T-helper 2 cell treated with Interferon-gamma antibody and Interleukin-4, amounts not matched to agents 5 μg/mL and 100 μg/mL, for 36 hours (primary cell): ENCODE measurements at regions not wholly inside any gene's neighbourhood (a gene's known extent, or its start where the extent isn't known, plus 50 kb on each side); places are given as distances from the start of the nearest gene placed in this dataset.
"Not testable (repeated sequence)": the region's sequence is repeated elsewhere in the genome, so short reads cannot be mapped to it uniquely, and the experiment has no call there.

Experiments
- DNase-seq: peaks from one replicate; pipeline ENCODE4 v3.0.0; 2021; ENCODE audit warnings: low spot score
- H3K27ac Mint-ChIP-seq: one replicate; pipeline ENCODE4 v1.8.0; 2021; ENCODE audit warnings: mild to moderate bottlenecking, mixed read lengths
- H3K27me3 Mint-ChIP-seq: one replicate; pipeline ENCODE4 v1.8.0; 2021; ENCODE audit warnings: low read depth, mixed read lengths
- H3K36me3 Mint-ChIP-seq: one replicate; pipeline ENCODE4 v1.8.0; 2021; ENCODE audit warnings: low read depth, mixed read lengths
- H3K4me1 Mint-ChIP-seq: one replicate; pipeline ENCODE4 v1.8.0; 2021; ENCODE audit warnings: low read depth, mixed read lengths
- H3K4me3 Mint-ChIP-seq: one replicate; pipeline ENCODE4 v1.8.0; 2022; ENCODE audit warnings: mild to moderate bottlenecking, moderate library complexity, mixed read lengths
- H3K9me3 Mint-ChIP-seq: one replicate; pipeline ENCODE4 v1.8.0; 2021; ENCODE audit warnings: mixed read lengths

DNA sequence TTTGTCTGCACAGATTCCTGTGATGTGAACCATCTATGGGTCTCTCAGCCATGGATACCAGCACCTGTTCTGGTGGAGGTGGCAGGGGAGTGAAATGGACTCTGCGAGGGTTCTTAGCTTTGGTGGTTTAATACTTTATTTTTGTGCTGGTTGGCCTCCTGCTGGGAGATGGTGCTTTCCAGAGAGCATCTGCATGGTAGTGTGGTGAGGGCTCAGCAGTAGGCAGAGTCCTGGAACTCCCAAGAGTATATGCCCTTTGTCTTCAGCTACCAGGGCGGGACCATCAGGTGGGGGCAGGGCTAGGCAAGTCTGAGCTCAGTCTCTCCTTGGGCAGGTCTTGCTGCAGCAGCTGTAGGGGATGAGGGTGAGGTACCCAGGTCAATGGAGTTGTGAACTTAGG, 97.5 kb upstream of the TRIM2 start:
- DNase-seq, H3K9me3 Mint-ChIP-seq, H3K36me3 Mint-ChIP-seq, H3K27ac Mint-ChIP-seq, H3K4me3 Mint-ChIP-seq, H3K4me1 Mint-ChIP-seq: not testable (repeated sequence)
- H3K27me3 Mint-ChIP-seq: peaks cover 73% of the 10 kb centered on the region

DNA sequence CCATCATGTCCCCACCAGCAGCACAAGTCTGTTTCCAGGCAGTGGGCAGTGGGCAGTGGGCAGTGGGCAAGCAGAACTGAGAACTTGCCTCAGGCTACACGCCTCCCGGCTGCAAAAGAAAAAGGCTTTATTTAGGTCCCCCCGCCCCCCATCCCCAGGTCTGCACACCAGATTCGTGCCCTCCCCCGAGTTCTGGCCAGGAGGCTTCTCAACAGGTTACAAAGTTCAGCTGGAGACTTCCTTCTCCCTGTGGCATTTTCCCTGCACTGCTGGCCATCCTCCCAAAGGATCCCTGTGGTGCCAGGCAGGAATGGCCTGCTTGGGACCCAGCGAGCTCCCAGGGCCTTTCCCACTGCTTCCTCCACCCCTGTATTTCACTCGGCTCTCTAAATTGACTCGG, 97.0 kb upstream of the TRIM2 start:
- H3K4me3 Mint-ChIP-seq: no peak overlapping the region
- H3K4me1 Mint-ChIP-seq: no peaks in the 10 kb centered on the region
- H3K36me3 Mint-ChIP-seq: no peaks in the 10 kb centered on the region
- H3K9me3 Mint-ChIP-seq: peaks cover 4% of the 10 kb centered on the region
- H3K27me3 Mint-ChIP-seq: peaks cover 69% of the 10 kb centered on the region
- no peak for DNase-seq
- H3K27ac Mint-ChIP-seq: no peak overlapping the region

DNA sequence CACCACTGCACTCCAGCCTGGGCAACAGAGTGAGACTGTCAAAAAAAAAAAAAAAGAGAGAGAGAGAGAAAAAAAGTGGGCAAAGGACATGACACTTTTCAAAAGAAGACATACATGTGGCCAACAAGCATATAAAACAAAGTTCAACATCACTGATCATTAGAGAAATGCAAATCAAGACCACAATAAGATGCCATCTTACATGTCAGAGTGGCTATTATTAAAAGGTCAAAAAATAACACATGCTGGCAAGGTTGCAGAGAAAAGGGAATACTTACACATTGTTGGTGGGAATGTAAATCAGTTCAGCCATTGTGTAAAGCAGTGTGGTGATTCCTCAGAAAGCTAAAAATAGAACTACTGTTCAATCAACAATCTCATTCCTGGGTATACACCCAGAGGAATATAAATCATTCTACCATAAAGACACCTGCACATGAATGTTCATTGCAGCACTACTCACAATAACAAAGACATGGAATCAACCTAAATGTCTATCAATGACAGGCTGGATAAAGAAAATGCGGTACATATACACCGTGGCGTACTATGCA, 94.9 kb upstream of the TRIM2 start:
- Mint-ChIP-seq H3K9me3 (peaks cover 4% of the 10 kb centered on the region), H3K27me3 (peaks cover 48% of the 10 kb centered on the region), H3K4me3 (no peak overlapping the region), H3K4me1 (no peaks in the 10 kb centered on the region), H3K27ac (no peak overlapping the region), H3K36me3 (no peaks in the 10 kb centered on the region)
- no peak for DNase-seq

DNA sequence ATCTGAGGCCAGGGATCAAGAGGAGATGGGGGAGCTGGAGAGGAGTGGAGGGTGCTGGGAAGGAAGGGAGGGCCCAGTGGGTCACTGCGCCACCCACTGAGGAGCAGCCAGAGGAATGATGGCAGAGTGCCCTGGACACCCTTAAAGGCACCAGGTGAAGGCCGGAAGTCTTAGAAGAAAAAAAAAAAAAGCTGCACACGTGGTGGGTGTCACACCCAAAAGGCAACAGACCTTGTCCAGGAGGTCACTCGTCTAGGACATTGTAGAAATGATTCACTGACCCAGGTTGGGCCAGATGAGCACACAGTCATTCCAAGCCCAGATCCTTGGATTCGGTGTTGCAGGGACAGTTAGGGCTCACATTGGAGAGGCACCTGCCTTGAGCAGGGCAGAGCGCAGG, 93.5 kb upstream of the TRIM2 start:
- no peak overlapping the region for H3K27ac Mint-ChIP-seq

DNA sequence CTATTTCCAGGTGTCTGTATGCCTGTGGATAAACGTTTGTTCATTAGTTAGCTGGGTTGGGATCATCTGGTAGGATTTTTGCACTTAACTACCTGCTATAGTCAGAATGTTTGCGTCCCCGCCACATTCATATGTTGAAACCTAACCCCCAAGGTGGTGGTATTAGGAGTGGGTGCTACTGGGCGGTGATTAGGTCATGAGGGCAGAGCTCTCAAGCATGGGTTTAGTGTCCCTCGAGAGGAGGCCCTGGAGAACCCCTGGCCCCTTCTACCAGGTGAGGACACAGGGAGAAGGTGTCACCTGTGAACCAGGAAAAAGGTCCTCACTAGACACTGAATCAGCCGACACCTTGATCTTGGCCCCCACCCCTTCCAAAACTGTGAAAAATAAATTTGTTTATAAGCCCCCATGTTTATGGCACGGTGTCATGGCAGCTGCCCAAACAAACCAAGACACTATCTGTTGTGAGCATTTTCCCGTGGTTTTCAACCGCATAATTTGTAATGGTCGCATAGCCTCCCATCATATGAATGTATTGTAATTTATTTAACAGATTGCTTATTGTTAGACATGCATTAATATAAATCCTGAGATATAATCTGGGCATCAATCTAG, 92.7 kb upstream of the TRIM2 start:
- Mint-ChIP-seq H3K36me3 (no peaks in the 10 kb centered on the region), H3K4me1 (peaks cover 6% of the 10 kb centered on the region), H3K27ac (no peak overlapping the region), H3K4me3 (no peak overlapping the region), H3K27me3 (peaks cover 26% of the 10 kb centered on the region), H3K9me3 (no peaks in the 10 kb centered on the region)
- no peak for DNase-seq

More for the DNA sequence above, 93.5 kb upstream of the TRIM2 start:
- no peak overlapping the region for H3K4me3 Mint-ChIP-seq
- H3K27me3 Mint-ChIP-seq: peaks cover 34% of the 10 kb centered on the region
- no peaks in the 10 kb centered on the region for H3K4me1 Mint-ChIP-seq
- no peaks in the 10 kb centered on the region for H3K36me3 Mint-ChIP-seq
- DNase-seq: no peak
- peaks cover 4% of the 10 kb centered on the region for H3K9me3 Mint-ChIP-seq

DNA sequence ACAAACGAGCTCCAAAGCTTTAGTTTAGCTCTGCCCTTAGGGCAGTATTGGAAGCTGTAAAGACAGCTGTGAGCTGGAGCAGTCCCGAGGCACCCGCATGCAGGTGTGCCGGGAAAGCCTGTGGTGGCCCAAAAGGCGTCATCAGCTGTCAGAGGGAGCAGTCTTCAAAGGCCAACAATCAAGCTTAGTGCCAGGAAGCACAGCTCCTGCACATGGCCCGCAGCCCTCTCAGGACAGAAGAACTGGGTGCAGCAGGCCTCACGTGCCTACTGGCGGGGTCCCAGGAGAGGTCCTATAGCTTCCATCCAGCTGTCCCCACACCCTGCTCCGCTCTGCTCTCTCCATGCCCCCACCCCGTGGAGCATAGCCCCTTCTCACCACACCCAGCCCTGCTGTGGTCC, 92.2 kb upstream of the TRIM2 start:
- Mint-ChIP-seq H3K4me1 (peaks cover 9% of the 10 kb centered on the region), H3K27ac (no peak overlapping the region), H3K4me3 (no peak overlapping the region), H3K9me3 (no peaks in the 10 kb centered on the region), H3K36me3 (no peaks in the 10 kb centered on the region), H3K27me3 (peaks cover 22% of the 10 kb centered on the region)
- no peak for DNase-seq

DNA sequence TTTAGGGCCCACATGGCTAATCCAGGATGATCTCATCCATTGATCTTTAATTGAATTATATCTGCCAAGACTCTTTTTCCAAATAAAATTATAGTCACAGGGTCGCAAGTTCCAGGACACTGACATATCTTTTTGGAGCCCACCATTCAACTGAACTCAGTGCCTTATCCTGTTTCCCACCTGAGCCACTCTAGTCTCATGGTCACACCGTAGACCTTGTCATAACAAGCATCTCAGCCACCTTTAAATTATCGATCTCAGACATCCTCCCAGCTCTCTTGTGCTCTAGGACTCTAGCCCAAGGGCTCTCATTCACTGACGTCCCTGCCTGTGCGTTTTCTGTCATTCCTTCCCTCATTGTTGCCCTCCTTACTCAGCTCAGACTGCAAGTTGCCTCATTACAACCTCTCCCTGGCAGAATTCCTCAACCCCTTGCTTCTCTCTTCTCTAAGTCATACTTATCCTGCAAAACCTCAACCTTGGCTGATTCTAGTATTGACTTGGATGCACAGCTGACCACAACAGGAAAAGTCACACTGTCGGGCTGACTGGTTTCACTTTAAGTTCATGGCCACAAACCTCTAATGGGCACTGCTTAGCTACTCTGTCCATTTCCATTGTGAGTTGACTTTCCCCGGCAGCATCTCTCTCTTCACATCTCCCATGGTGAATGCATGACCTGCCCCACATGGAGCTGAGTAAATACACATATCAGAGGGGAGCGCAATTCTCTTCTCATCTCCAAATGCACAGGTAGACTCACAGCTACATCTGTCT, 91.0 kb upstream of the TRIM2 start:
- Mint-ChIP-seq H3K4me3 (no peak overlapping the region), H3K27me3 (peaks cover 20% of the 10 kb centered on the region), H3K4me1 (peaks cover 12% of the 10 kb centered on the region), H3K27ac (no peak overlapping the region), H3K36me3 (no peaks in the 10 kb centered on the region), H3K9me3 (no peaks in the 10 kb centered on the region)
- DNase-seq: no peak

DNA sequence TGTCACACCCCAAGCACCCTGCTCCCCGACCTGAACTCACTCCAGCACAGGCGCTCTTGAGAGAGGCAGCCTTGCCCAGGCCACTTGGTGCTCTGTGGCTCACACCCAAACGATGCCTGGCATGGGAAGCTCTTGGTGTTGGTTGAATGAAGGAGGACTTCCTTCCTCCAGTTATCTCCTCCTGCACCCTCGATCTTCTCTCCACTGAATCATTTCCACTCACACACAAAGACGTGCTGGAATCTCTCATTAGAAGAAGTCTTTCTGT, 90.5 kb upstream of the TRIM2 start:
- DNase-seq: no peak
- no peak overlapping the region for H3K4me3 Mint-ChIP-seq
- peaks cover 12% of the 10 kb centered on the region for H3K4me1 Mint-ChIP-seq

DNA sequence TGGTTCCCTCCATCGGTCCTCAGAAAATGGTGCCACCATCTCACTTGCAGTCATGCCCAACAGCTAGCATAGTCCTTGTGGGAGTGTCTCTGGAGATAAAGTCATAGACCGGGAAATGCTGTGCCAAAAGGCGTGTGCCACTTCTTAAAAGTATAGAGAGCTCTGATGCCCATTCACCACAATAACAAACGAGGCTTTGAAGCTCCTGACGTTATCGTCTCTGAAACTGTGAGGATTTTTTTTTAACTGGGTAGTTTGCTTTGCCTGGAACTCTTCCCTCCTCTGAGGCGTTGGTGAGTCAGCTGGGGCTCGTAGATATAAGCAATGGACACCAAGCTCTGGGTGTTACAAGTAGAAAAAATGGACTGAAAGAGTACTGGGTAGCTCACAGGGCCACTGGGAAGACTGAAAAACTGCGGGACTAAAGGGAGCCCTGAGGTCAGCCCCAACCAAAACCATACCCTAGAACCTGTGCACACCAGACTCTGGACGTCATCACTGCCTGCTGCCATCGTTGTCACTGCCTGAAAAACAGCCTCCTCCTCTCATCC, 89.4 kb upstream of the TRIM2 start:
- Mint-ChIP-seq H3K4me1 (peaks cover 12% of the 10 kb centered on the region), H3K4me3 (no peak overlapping the region), H3K27ac (no peak overlapping the region), H3K9me3 (no peaks in the 10 kb centered on the region), H3K36me3 (no peaks in the 10 kb centered on the region), H3K27me3 (peaks cover 13% of the 10 kb centered on the region)
- peak; percentile 54 for DNase-seq

More for the DNA sequence above, 90.5 kb upstream of the TRIM2 start:
- H3K27ac Mint-ChIP-seq: no peak overlapping the region
- H3K36me3 Mint-ChIP-seq: no peaks in the 10 kb centered on the region
- H3K9me3 Mint-ChIP-seq: no peaks in the 10 kb centered on the region
- peaks cover 16% of the 10 kb centered on the region for H3K27me3 Mint-ChIP-seq

DNA sequence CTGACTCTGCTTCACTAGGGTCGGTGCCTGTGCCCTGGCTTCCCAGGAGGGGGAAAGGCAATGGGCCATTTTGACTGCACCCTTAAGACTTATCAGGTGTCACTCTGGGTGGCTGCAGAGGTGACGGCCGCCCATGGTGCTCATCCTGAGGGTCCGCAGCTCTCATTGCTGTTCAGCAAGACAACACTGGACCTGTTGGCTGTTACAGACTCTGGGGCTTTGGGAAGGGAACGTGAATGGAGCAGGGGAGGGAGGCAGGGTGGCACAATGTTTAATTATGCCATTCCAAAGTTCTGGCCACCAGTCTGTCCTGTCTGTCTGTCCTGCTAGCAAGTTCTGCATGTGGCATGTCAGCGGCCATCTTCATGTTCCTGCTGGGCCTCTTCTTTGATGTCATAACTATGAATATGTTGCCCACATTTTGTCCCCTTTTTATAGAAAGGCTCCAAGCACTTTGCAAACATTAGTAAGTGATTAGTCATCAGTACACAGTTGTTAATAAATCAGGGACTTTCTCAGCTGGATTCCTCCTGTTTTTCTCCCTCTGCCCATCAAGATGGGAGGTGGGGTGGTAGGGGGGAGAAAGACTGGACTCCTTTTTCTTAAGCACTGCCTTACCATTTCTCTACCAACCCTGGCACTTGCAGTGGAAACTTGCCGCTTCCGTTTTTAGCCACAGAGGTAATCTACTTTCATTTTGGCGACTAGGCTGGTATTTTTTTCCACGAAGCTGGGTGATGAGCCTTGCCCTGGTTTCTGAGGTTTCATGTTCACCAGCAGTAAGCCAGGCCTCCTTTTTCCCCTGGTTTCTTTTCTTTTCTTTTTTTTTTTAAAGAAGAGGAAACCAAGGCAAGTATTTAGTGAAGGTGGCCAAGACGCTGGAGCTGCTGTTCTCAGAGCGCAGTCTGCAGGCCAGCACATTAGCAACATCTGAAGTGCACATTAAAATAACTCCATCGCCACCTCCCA, 88.6 kb upstream of the TRIM2 start:
- Mint-ChIP-seq H3K4me3 (no peak overlapping the region), H3K27me3 (peaks cover 17% of the 10 kb centered on the region), H3K27ac (no peak overlapping the region), H3K4me1 (peaks cover 12% of the 10 kb centered on the region), H3K9me3 (no peaks in the 10 kb centered on the region), H3K36me3 (no peaks in the 10 kb centered on the region)
- DNase-seq: peak; percentile 76

DNA sequence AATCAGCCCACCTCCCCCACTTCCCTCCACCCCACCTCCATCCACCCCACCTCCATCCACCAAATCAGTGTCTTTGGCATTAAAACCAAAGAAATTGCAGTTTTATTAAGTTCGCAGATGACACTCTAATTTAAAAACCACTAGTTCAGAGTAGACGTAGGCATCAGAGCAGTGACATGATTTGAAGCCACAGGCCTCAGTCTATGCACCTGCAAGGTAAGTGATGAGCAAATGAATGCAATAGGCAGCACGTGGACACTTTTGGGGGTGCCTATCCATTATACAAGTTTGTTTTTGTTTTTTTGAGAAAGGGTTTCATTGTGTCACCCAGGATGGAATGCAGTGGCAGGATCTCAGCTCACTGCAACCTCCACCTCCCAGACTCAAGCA, 88.0 kb upstream of the TRIM2 start:
- Mint-ChIP-seq H3K9me3 (no peaks in the 10 kb centered on the region), H3K4me3 (no peak overlapping the region), H3K27me3 (peaks cover 10% of the 10 kb centered on the region), H3K27ac (no peak overlapping the region), H3K4me1 (peaks cover 12% of the 10 kb centered on the region), H3K36me3 (no peaks in the 10 kb centered on the region)
- DNase-seq: no peak

DNA sequence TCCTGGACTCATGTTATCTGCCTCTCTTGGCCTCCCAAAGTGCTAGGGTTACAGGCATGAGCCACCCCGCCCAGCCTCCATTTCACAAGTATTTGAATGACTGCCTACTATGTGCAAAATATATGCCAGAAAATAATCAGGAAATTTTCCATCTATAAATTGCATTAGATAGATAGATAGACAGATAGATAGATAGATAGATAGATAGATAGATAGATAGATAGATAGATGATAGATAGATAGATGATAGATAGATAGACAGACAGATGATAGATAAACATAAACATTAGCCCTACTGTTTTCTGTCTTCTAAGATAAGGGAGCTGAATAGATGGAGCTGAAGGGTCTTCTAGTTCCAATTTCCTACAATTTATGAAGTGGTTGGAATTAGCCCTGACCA, 87.4 kb upstream of the TRIM2 start:
- Mint-ChIP-seq H3K27ac (peak overlapping the region; percentile 33), H3K27me3 (peaks cover 10% of the 10 kb centered on the region), H3K4me3 (no peak overlapping the region), H3K4me1 (peaks cover 12% of the 10 kb centered on the region), H3K9me3 (no peaks in the 10 kb centered on the region), H3K36me3 (no peaks in the 10 kb centered on the region)
- no peak for DNase-seq

DNA sequence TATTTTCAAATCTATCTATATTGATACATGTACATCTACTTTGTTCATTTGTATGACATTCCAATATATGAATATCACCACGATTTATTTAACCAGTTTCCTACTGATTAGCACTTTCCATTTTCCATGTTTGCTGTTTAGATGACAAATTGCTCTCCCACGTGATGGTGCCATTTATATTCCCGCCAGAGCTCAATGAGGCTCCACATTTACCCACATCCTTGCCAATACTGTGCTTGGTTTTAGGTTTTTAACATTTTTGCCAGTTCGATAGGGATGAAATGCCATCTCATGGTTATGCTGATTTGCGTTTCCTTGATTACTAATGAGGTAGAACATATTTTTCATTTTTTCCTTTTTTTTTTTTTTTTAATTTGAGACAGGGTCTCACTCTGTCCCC, 86.7 kb upstream of the TRIM2 start:
- Mint-ChIP-seq H3K4me1 (peaks cover 12% of the 10 kb centered on the region), H3K9me3 (no peaks in the 10 kb centered on the region), H3K27ac (no peak overlapping the region), H3K36me3 (no peaks in the 10 kb centered on the region), H3K4me3 (no peak overlapping the region), H3K27me3 (peaks cover 10% of the 10 kb centered on the region)
- no peak for DNase-seq

DNA sequence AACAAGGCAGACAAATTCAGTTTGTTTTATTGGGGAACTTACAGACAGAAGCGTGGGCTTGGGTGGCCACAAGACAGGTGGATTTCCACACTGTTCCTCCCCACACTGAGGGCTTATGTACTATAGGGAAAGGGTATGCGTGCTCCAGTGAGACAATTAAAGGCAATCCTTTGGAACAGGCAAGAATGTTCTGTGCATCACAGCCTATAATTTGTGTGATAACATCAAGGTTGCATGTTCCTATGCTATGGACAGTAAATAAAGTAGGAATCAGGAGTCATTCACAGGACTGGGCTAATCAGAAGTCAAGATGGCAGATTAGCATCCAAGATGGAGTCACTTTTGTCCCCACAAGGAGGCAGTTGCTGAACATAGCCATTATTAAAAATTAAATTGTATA, 84.6 kb upstream of the TRIM2 start:
- no peaks in the 10 kb centered on the region for H3K36me3 Mint-ChIP-seq
- no peak for DNase-seq
- H3K4me1 Mint-ChIP-seq: peaks cover 12% of the 10 kb centered on the region

More for the DNA sequence above, 84.6 kb upstream of the TRIM2 start:
- Mint-ChIP-seq H3K27ac (no peak overlapping the region), H3K27me3 (peaks cover 13% of the 10 kb centered on the region), H3K9me3 (no peaks in the 10 kb centered on the region), H3K4me3 (no peak overlapping the region)
